ENCODE measurements at regions not wholly inside any gene's neighbourhood (a gene's known extent, or its start where the extent isn't known, plus 50 kb on each side); places are given as distances from the start of the nearest gene placed in this dataset.

- no peak overlapping the region for H3K27ac Mint-ChIP-seq
- H3K4me3 Mint-ChIP-seq = no peak overlapping the region
- no peaks in the 10 kb centered on the region for H3K36me3 Mint-ChIP-seq (ENCODE audit: low read depth)
- peaks cover 8% of the 10 kb centered on the region for H3K27me3 Mint-ChIP-seq (ENCODE audit: insufficient read depth)
- H3K9me3 Mint-ChIP-seq = no peaks in the 10 kb centered on the region
- intact Hi-C loops (cut with micrococcal nuclease) = loop anchor here (5.0 to 10.0 kb wide), 3 partner anchors 296 to 501 kb away; no protein-coding TSS in a partner anchor
- no peak for DNase-seq (ENCODE audit: low spot score)
- H3K4me1 Mint-ChIP-seq (ENCODE audit: low read depth) = no peaks in the 10 kb centered on the region
Measured at GRCh38 chr14:60563113-60563512, 54.2 kb downstream of the SIX6 start.

- no peaks in the 10 kb centered on the region for H3K36me3 Mint-ChIP-seq (ENCODE audit: low read depth)
- no peak overlapping the region for H3K4me3 Mint-ChIP-seq
- H3K4me1 Mint-ChIP-seq (ENCODE audit: low read depth) = no peaks in the 10 kb centered on the region
- H3K27me3 Mint-ChIP-seq (ENCODE audit: insufficient read depth) = peaks cover 5% of the 10 kb centered on the region
- DNase-seq (ENCODE audit: low spot score) = no peak
- H3K9me3 Mint-ChIP-seq = no peaks in the 10 kb centered on the region
- no peak overlapping the region for H3K27ac Mint-ChIP-seq
- intact Hi-C loops (cut with micrococcal nuclease) = loop anchor here (10.0 kb wide), 1 partner anchor 380 kb away; no protein-coding TSS in a partner anchor
Measured at GRCh38 chr14:60565211-60565610, 56.3 kb downstream of the SIX6 start.

- H3K4me1 Mint-ChIP-seq (ENCODE audit: low read depth) = no peaks in the 10 kb centered on the region
- no peak overlapping the region for H3K4me3 Mint-ChIP-seq
- H3K27ac Mint-ChIP-seq = no peak overlapping the region
- peaks cover 4% of the 10 kb centered on the region for H3K27me3 Mint-ChIP-seq (ENCODE audit: insufficient read depth)
- intact Hi-C loops (cut with micrococcal nuclease) = loop anchor here (10.0 kb wide), 1 partner anchor 381 kb away; no protein-coding TSS in a partner anchor
- H3K9me3 Mint-ChIP-seq = no peaks in the 10 kb centered on the region
- H3K36me3 Mint-ChIP-seq (ENCODE audit: low read depth) = no peaks in the 10 kb centered on the region
- no peak for DNase-seq (ENCODE audit: low spot score)
Measured at GRCh38 chr14:60566101-60566500, 57.2 kb downstream of the SIX6 start.

- no peak for DNase-seq (ENCODE audit: low spot score)
- intact Hi-C loops (cut with micrococcal nuclease) = no loop called here
- no peak overlapping the region for H3K4me3 Mint-ChIP-seq
- H3K27ac Mint-ChIP-seq = no peak overlapping the region
- H3K9me3 Mint-ChIP-seq = no peaks in the 10 kb centered on the region
- H3K27me3 Mint-ChIP-seq (ENCODE audit: insufficient read depth) = peaks cover 2% of the 10 kb centered on the region
- H3K36me3 Mint-ChIP-seq (ENCODE audit: low read depth) = no peaks in the 10 kb centered on the region
- no peaks in the 10 kb centered on the region for H3K4me1 Mint-ChIP-seq (ENCODE audit: low read depth)
Measured at GRCh38 chr14:60573943-60574495, 65.1 kb downstream of the SIX6 start.

GRCh38 chr14:60575008-60575407, 66.1 kb downstream of the SIX6 start:
- H3K27me3 Mint-ChIP-seq (ENCODE audit: insufficient read depth) = peaks cover 2% of the 10 kb centered on the region
- intact Hi-C loops (cut with micrococcal nuclease) = no loop called here
- H3K9me3 Mint-ChIP-seq = no peaks in the 10 kb centered on the region
- no peaks in the 10 kb centered on the region for H3K36me3 Mint-ChIP-seq (ENCODE audit: low read depth)
- no peak for DNase-seq (ENCODE audit: low spot score)
- H3K4me1 Mint-ChIP-seq (ENCODE audit: low read depth) = no peaks in the 10 kb centered on the region
- no peak overlapping the region for H3K4me3 Mint-ChIP-seq
- H3K27ac Mint-ChIP-seq = no peak overlapping the region

- Mint-ChIP-seq H3K36me3 (ENCODE audit: low read depth) (no peaks in the 10 kb centered on the region), H3K9me3 (no peaks in the 10 kb centered on the region), H3K27ac (no peak overlapping the region), H3K4me1 (ENCODE audit: low read depth) (no peaks in the 10 kb centered on the region), H3K4me3 (no peak overlapping the region), H3K27me3 (ENCODE audit: insufficient read depth) (peaks cover 15% of the 10 kb centered on the region)
- intact Hi-C loops (cut with micrococcal nuclease) = no loop called here
- DNase-seq (ENCODE audit: low spot score) = no peak
Measured at GRCh38 chr14:60585676-60586075, 63.6 kb downstream of the SIX1 start.

- no peak overlapping the region for H3K27ac Mint-ChIP-seq
- H3K36me3 Mint-ChIP-seq (ENCODE audit: low read depth) = no peaks in the 10 kb centered on the region
- H3K4me1 Mint-ChIP-seq (ENCODE audit: low read depth) = no peaks in the 10 kb centered on the region
- intact Hi-C loops (cut with micrococcal nuclease) = no loop called here
- peaks cover 14% of the 10 kb centered on the region for H3K27me3 Mint-ChIP-seq (ENCODE audit: insufficient read depth)
- H3K9me3 Mint-ChIP-seq = no peaks in the 10 kb centered on the region
- H3K4me3 Mint-ChIP-seq = no peak overlapping the region
- no peak for DNase-seq (ENCODE audit: low spot score)
Measured at GRCh38 chr14:60589442-60589841, 59.8 kb downstream of the SIX1 start.

GRCh38 chr14:60590991-60591414, 58.3 kb downstream of the SIX1 start:
- intact Hi-C loops (cut with micrococcal nuclease) = no loop called here
- H3K4me3 Mint-ChIP-seq = no peak overlapping the region
- H3K27ac Mint-ChIP-seq = no peak overlapping the region
- H3K4me1 Mint-ChIP-seq (ENCODE audit: low read depth) = no peaks in the 10 kb centered on the region
- H3K9me3 Mint-ChIP-seq = no peaks in the 10 kb centered on the region
- H3K36me3 Mint-ChIP-seq (ENCODE audit: low read depth) = no peaks in the 10 kb centered on the region
- H3K27me3 Mint-ChIP-seq (ENCODE audit: insufficient read depth) = peaks cover 16% of the 10 kb centered on the region
- DNase-seq (ENCODE audit: low spot score) = no peak
